B cell (primary cell): ENCODE measurements at regions not wholly inside any gene's neighbourhood (a gene's known extent, or its start where the extent isn't known, plus 50 kb on each side); places are given as distances from the start of the nearest gene placed in this dataset.

ENCODE experiments used
- ATAC-seq: fragments of 200-7000 bp; cut with Tn5 transposase; one replicate; pipeline ENCODE4 v1.10.0; 2021; ENCODE audit warnings: low read depth, mild to moderate bottlenecking, moderate number of reproducible peaks, moderate library complexity
- CTCF ChIA-PET: fragments of 350-600 bp; sonication (Branson Sonifier 250); formaldehyde crosslinking; loops from one replicate; lab custom pipeline; 2021; ENCODE audit warnings: antibody characterized with exemption, inconsistent platforms; lab: Charles Lee
- POLR2A ChIA-PET: fragments of 350-600 bp; sonication (Branson Sonifier 250); formaldehyde crosslinking; loops from one replicate; lab custom pipeline; 2021; ENCODE audit warnings: antibody characterized with exemption; lab: Charles Lee
- DNase-seq: peaks from one replicate; pipeline ENCODE4 v3.0.0; 2013
- H2AFZ ChIP-seq: 2 replicates; pipeline ENCODE4 v1.6.1; 2012; ENCODE audit warnings: mild to moderate bottlenecking, low read depth, low read length; ENCODE audit not compliant: insufficient read depth, poor library complexity, severe bottlenecking
- H3K27ac ChIP-seq, 2 donors: 1 replicate in 1 of 2; 2 replicates in 1 of 2; pipeline ENCODE4 v1.5.1; 2012 to 2013; ENCODE audit warnings: low read length in 2 of 2, mild to moderate bottlenecking in 2 of 2, moderate library complexity in 1 of 2
- H3K27me3 ChIP-seq, 4 experiments: fragments of 200-600 bp in 1 of 4; sonication (generic) in 1 of 4; replicated peaks in 1 of 4; 1 replicate in 2 of 4; 2 replicates in 2 of 4; pipeline versions ENCODE4 v1.6.1 to v1.7.0; 2013 to 2016; ENCODE audit warnings: low read length in 3 of 4, mild to moderate bottlenecking in 2 of 4, mixed read lengths in 1 of 4, moderate library complexity in 1 of 4; ENCODE audit not compliant: insufficient read depth in 4 of 4, control insufficient read depth in 3 of 4; ENCODE audit errors: control extremely low read depth in 1 of 4
- H3K36me3 ChIP-seq, 2 experiments: replicated peaks in 1 of 2; 1 replicate in 1 of 2; 2 replicates in 1 of 2; pipeline versions ENCODE4 v1.6.1 to v1.7.1; 2013; ENCODE audit warnings: low read length in 1 of 2; ENCODE audit not compliant: insufficient read depth in 2 of 2, control insufficient read depth in 1 of 2; ENCODE audit errors: control extremely low read depth in 1 of 2, extremely low read depth in 1 of 2
- H3K4me1 ChIP-seq, 2 donors: fragments of 200-600 bp in 1 of 2; sonication (generic) in 1 of 2; 1 replicate in 1 of 2; 2 replicates in 1 of 2; pipeline versions ENCODE4 v1.5.1 to v1.6.1; 2013 to 2017; ENCODE audit warnings: low read length in 2 of 2; ENCODE audit not compliant: control insufficient read depth in 2 of 2, insufficient read depth in 2 of 2
- H3K4me2 ChIP-seq: replicated peaks from 2 replicates; pipeline ENCODE3; 2012; ENCODE audit warnings: mild to moderate bottlenecking, low read depth, low read length; ENCODE audit not compliant: poor library complexity, severe bottlenecking
- H3K4me3 ChIP-seq, 5 experiments: fragments of 200-600 bp in 1 of 5; sonication (generic) in 1 of 5; 1 replicate in 3 of 5; 2 replicates in 2 of 5; pipeline versions ENCODE4 v1.5.1 to v1.7.0; 2011 to 2016; ENCODE audit warnings: low read length in 4 of 5, mild to moderate bottlenecking in 4 of 5, low read depth in 2 of 5, control low read depth in 1 of 5, moderate library complexity in 1 of 5; ENCODE audit not compliant: insufficient read depth in 1 of 5; ENCODE audit errors: control extremely low read depth in 1 of 5, extremely low read depth in 1 of 5
- H3K79me2 ChIP-seq: fragments of 200-600 bp; sonication (generic); one replicate; pipeline ENCODE4 v1.6.0; 2016; ENCODE audit warnings: low read length; ENCODE audit not compliant: control insufficient read depth, insufficient read depth
- H3K9ac ChIP-seq: fragments of 200-600 bp; sonication (generic); 2 replicates; pipeline ENCODE4 v1.6.1; 2017; ENCODE audit warnings: mild to moderate bottlenecking, low read length, moderate library complexity
- H3K9me3 ChIP-seq, 3 donors: one replicate each; pipeline versions ENCODE4 v1.6.1 to v1.7.1; 2013; ENCODE audit warnings: low read length in 2 of 3; ENCODE audit not compliant: control insufficient read depth in 2 of 3, insufficient read depth in 1 of 3; ENCODE audit errors: control extremely low read depth in 1 of 3
- H4K20me1 ChIP-seq: 2 replicates; pipeline ENCODE4 v1.6.0; 2012; ENCODE audit warnings: mild to moderate bottlenecking, low read length; ENCODE audit not compliant: insufficient read depth, control insufficient read depth, poor library complexity, severe bottlenecking
- H3K27ac Mint-ChIP-seq: one replicate; pipeline ENCODE4 v1.8.0; 2021; ENCODE audit warnings: mixed read lengths
- H3K27me3 Mint-ChIP-seq: one replicate; pipeline ENCODE4 v1.8.0; 2021; ENCODE audit warnings: mixed read lengths
- H3K4me1 Mint-ChIP-seq: one replicate; pipeline ENCODE4 v1.8.0; 2021; ENCODE audit warnings: mixed read lengths
- H3K4me3 Mint-ChIP-seq: one replicate; pipeline ENCODE4 v1.8.0; 2021; ENCODE audit warnings: mixed read lengths
- H3K9me3 Mint-ChIP-seq: one replicate; pipeline ENCODE4 v1.8.0; 2022; ENCODE audit warnings: mixed read lengths; ENCODE audit not compliant: insufficient read depth
- CTCF ChIP-seq: fragments of 200-600 bp; IDR thresholded peaks from one replicate; pipeline ENCODE4 v1.8.0; 2022; ENCODE audit warnings: antibody characterized with exemption, mild to moderate bottlenecking
- EZH2 ChIP-seq: IDR thresholded peaks from 2 replicates; pipeline ENCODE4 v1.6.1; 2012; ENCODE audit warnings: borderline replicate concordance, low read depth, mild to moderate bottlenecking, moderate library complexity, low read length; ENCODE audit not compliant: insufficient read depth, poor library complexity, severe bottlenecking
- WGBS: methylation state at CpG from one replicate; pipeline ENCODE4 v1.1.5; 2013; ENCODE audit warnings: missing lambda C conversion rate; ENCODE audit not compliant: insufficient coverage; 5-methylcytosine and 5-hydroxymethylcytosine counted together
- intact Hi-C: fragments of 100-400 bp; cut with micrococcal nuclease; formaldehyde crosslinking; loops from one replicate; pipeline ENCODE4 v1.10.0; 2022

GRCh38 chr6:151679941-151680340 lies 127.5 kb upstream of the ESR1 start:
- peaks cover 0 to 3% (median 0%) of the 10 kb centered on the region in 4 experiments for H3K27me3 ChIP-seq
- no peak overlapping the region for H3K4me3 Mint-ChIP-seq
- H3K4me1 Mint-ChIP-seq: peaks cover 16% of the 10 kb centered on the region
- no peak for ATAC-seq
- no peak overlapping the region for H3K4me2 ChIP-seq
- no peak for DNase-seq
- H3K4me1 ChIP-seq: peaks cover 5 to 10% of the 10 kb centered on the region in 2 donors
- H2AFZ ChIP-seq: no peak overlapping the region
- no peak for TF ChIP-seq EZH2
- no peaks in the 10 kb centered on the region for H3K79me2 ChIP-seq
- H3K9ac ChIP-seq: no peak overlapping the region
- no CpG with 5 or more reads among the region's 5 CpGs for WGBS
- POLR2A ChIA-PET: interaction anchor here (0.7 kb wide), 1 partner anchor 215 kb away, joined by 3 read pairs; no protein-coding TSS in a partner anchor
- CTCF ChIA-PET: interaction anchor here (0.6 to 2.9 kb wide), 3 partner anchors 15 to 445 kb away, joined by 3 to 16 read pairs (median 3); no protein-coding TSS in a partner anchor
- no peak overlapping the region for H3K27ac Mint-ChIP-seq
- no peaks in the 10 kb centered on the region for H3K27me3 Mint-ChIP-seq
- no peaks in the 10 kb centered on the region for H3K9me3 Mint-ChIP-seq
- no peaks in the 10 kb centered on the region for H4K20me1 ChIP-seq
- no peak overlapping the region for H3K4me3 ChIP-seq
- H3K27ac ChIP-seq: no peak overlapping the region
- no peaks in the 10 kb centered on the region for H3K36me3 ChIP-seq
- H3K9me3 ChIP-seq: no peaks in the 10 kb centered on the region
- intact Hi-C loops: no loop called here

GRCh38 chr6:151680846-151681432 lies 126.5 kb upstream of the ESR1 start:
- H3K4me3 Mint-ChIP-seq: peak overlapping the region; percentile 30
- Histone ChIP-seq H3K4me2 (peak overlapping the region; percentile 69), H3K36me3 (no peaks in the 10 kb centered on the region), H3K27ac (no peak overlapping the region), H3K9ac (peak overlapping the region; percentile 43), H3K9me3 (no peaks in the 10 kb centered on the region), H3K4me1 (peaks cover 5 to 10% of the 10 kb centered on the region in 2 donors), H4K20me1 (no peaks in the 10 kb centered on the region), H3K27me3 (peaks cover 0 to 3% (median 0%) of the 10 kb centered on the region in 4 experiments), H3K4me3 (peak overlapping the region in 1 of 5 experiments; percentile 18), H3K79me2 (no peaks in the 10 kb centered on the region), H2AFZ (peak overlapping the region; percentile 74)
- ChIA-PET CTCF (interaction anchor here (0.8 to 2.9 kb wide), 6 partner anchors 84 to 477 kb away, joined by 3 to 16 read pairs (median 4); no protein-coding TSS in a partner anchor), POLR2A (interaction anchor here (0.6 to 0.7 kb wide), 2 partner anchors 9 to 20 kb away, joined by 4 to 11 read pairs; no protein-coding TSS in a partner anchor)
- H3K9me3 Mint-ChIP-seq: no peaks in the 10 kb centered on the region
- no peak overlapping the region for H3K27ac Mint-ChIP-seq
- H3K27me3 Mint-ChIP-seq: no peaks in the 10 kb centered on the region
- DNase-seq: no peak
- 69% methylated on average over 11 of the region's 16 CpGs for WGBS
- TF ChIP-seq EZH2: no peak
- no peak for TF ChIP-seq CTCF
- no peak for ATAC-seq
- peaks cover 13% of the 10 kb centered on the region for H3K4me1 Mint-ChIP-seq
- intact Hi-C loops: no loop called here
